ENCODE measurements at regions not wholly inside any gene's neighbourhood (a gene's known extent, or its start where the extent isn't known, plus 50 kb on each side); places are given as distances from the start of the nearest gene placed in this dataset.

GRCh38 chr10:123429706-123430221 lies 236.4 kb upstream of the GPR26 start:
- ATAC-seq (ENCODE audit: poor library complexity) (no peak), DNase-seq (no peak)
- Mint-ChIP-seq H3K36me3 (ENCODE audit: low read depth) (no peaks in the 10 kb centered on the region), H3K27me3 (peaks cover 57% of the 10 kb centered on the region), H3K4me1 (ENCODE audit: low read depth) (no peaks in the 10 kb centered on the region), H3K9me3 (no peaks in the 10 kb centered on the region), H3K27ac (no peak overlapping the region), H3K4me3 (no peak overlapping the region)
- no peak for TF ChIP-seq CTCF (IDR thresholded peaks at IDR 0.05)
- intact Hi-C loops (cut with DNase I, micrococcal nuclease), result no loop called here
- Histone ChIP-seq H3K27me3 (ENCODE audit: control insufficient read depth in 1 of 2, insufficient read depth in 2 of 2, low read length in 2 of 2) (peaks cover 0 to 7% of the 10 kb centered on the region in 2 experiments), H3K27ac (ENCODE audit: low read depth in 1 of 2, low read length in 2 of 2) (no peak overlapping the region), H3K4me3 (ENCODE audit: low read length) (no peak overlapping the region), H3K36me3 (ENCODE audit: insufficient read depth, low read length) (no peaks in the 10 kb centered on the region), H3K9me3 (ENCODE audit: control insufficient read depth in 1 of 2, insufficient read depth in 1 of 2, low read length in 2 of 2) (peaks cover 0 to 5% of the 10 kb centered on the region in 2 experiments), H3K4me1 (ENCODE audit: insufficient read depth, low read length) (no peaks in the 10 kb centered on the region)
- POLR2A ChIA-PET, result no interaction called here
- CTCF ChIA-PET, result no interaction called here

- Histone ChIP-seq H3K27ac (ENCODE audit: low read depth in 1 of 2, low read length in 2 of 2) (no peak overlapping the region), H3K4me1 (ENCODE audit: insufficient read depth, low read length) (no peaks in the 10 kb centered on the region), H3K4me3 (ENCODE audit: low read length) (no peak overlapping the region), H3K9me3 (ENCODE audit: control insufficient read depth in 1 of 2, insufficient read depth in 1 of 2, low read length in 2 of 2) (peaks cover 0 to 5% of the 10 kb centered on the region in 2 experiments), H3K36me3 (ENCODE audit: insufficient read depth, low read length) (no peaks in the 10 kb centered on the region), H3K27me3 (ENCODE audit: control insufficient read depth in 1 of 2, insufficient read depth in 2 of 2, low read length in 2 of 2) (no peaks in the 10 kb centered on the region)
- Mint-ChIP-seq H3K9me3 (no peaks in the 10 kb centered on the region), H3K27ac (no peak overlapping the region), H3K27me3 (peaks cover 39% of the 10 kb centered on the region), H3K4me1 (ENCODE audit: low read depth) (no peaks in the 10 kb centered on the region), H3K4me3 (no peak overlapping the region), H3K36me3 (ENCODE audit: low read depth) (no peaks in the 10 kb centered on the region)
- CTCF ChIA-PET, result no interaction called here
- POLR2A ChIA-PET, result no interaction called here
- no peak for DNase-seq
- ATAC-seq (ENCODE audit: poor library complexity), result no peak
- no peak for TF ChIP-seq CTCF (IDR thresholded peaks at IDR 0.05)
- intact Hi-C loops (cut with DNase I, micrococcal nuclease), result no loop called here
Measured at GRCh38 chr10:123433539-123433938, 232.6 kb upstream of the GPR26 start.

GRCh38 chr10:123434435-123435039 lies 231.6 kb upstream of the GPR26 start:
- ChIA-PET CTCF (no interaction called here), POLR2A (no interaction called here)
- ATAC-seq (ENCODE audit: poor library complexity), result no peak
- no peak overlapping the region for H3K27ac ChIP-seq (ENCODE audit: low read depth in 1 of 2, low read length in 2 of 2)
- peaks cover 0 to 5% of the 10 kb centered on the region in 2 experiments for H3K9me3 ChIP-seq (ENCODE audit: control insufficient read depth in 1 of 2, insufficient read depth in 1 of 2, low read length in 2 of 2)
- no peaks in the 10 kb centered on the region for H3K27me3 ChIP-seq (ENCODE audit: control insufficient read depth in 1 of 2, insufficient read depth in 2 of 2, low read length in 2 of 2)
- Mint-ChIP-seq H3K4me3 (no peak overlapping the region), H3K27me3 (peaks cover 35% of the 10 kb centered on the region), H3K4me1 (ENCODE audit: low read depth) (no peaks in the 10 kb centered on the region), H3K36me3 (ENCODE audit: low read depth) (no peaks in the 10 kb centered on the region), H3K9me3 (no peaks in the 10 kb centered on the region), H3K27ac (no peak overlapping the region)
- no peaks in the 10 kb centered on the region for H3K36me3 ChIP-seq (ENCODE audit: insufficient read depth, low read length)
- intact Hi-C loops (cut with DNase I, micrococcal nuclease), result no loop called here
- DNase-seq, result no peak
- no peak overlapping the region for H3K4me3 ChIP-seq (ENCODE audit: low read length)
- no peak for TF ChIP-seq CTCF (IDR thresholded peaks at IDR 0.05)
- no peaks in the 10 kb centered on the region for H3K4me1 ChIP-seq (ENCODE audit: insufficient read depth, low read length)
